CD4-positive, alpha-beta T cell treated with Interleukin-12 subunit alpha and Interleukin-12 subunit beta, for 1 hour (primary cell): ENCODE measurements at regions not wholly inside any gene's neighbourhood (a gene's known extent, or its start where the extent isn't known, plus 50 kb on each side); places are given as distances from the start of the nearest gene placed in this dataset.
"Not testable (repeated sequence)": the region's sequence is repeated elsewhere in the genome, so short reads cannot be mapped to it uniquely, and the experiment has no call there.

Source experiments
- DNase-seq: peaks from one replicate; pipeline ENCODE4 v3.0.0-alpha.2; 2020

GRCh38 chr3:18188491-18188890 lies 236.6 kb downstream of the SATB1 start:
- no peak for DNase-seq

GRCh38 chr3:18185624-18186023 lies 239.5 kb downstream of the SATB1 start:
- DNase-seq, result no peak

- not testable (repeated sequence) for DNase-seq
These were observed 242.2 kb downstream of the SATB1 start for GRCh38 chr3:18182923-18183322.

- no peak for DNase-seq
These were observed 245.6 kb downstream of the SATB1 start for GRCh38 chr3:18179521-18179920.

- DNase-seq, result no peak
These were observed 247.9 kb downstream of the SATB1 start for GRCh38 chr3:18177271-18177670.

GRCh38 chr3:18173891-18174290 lies 251.2 kb downstream of the SATB1 start:
- DNase-seq, result not testable (repeated sequence)

GRCh38 chr3:18159681-18160080 lies 265.5 kb downstream of the SATB1 start:
- DNase-seq, result no peak

- no peak for DNase-seq
These were observed 271.5 kb downstream of the SATB1 start for GRCh38 chr3:18153571-18154173.

- no peak for DNase-seq
These were observed 273.9 kb downstream of the SATB1 start for GRCh38 chr3:18151199-18151598.

GRCh38 chr3:18149935-18150334 lies 275.2 kb downstream of the SATB1 start:
- DNase-seq, result no peak

GRCh38 chr3:18149386-18149785 lies 275.8 kb downstream of the SATB1 start:
- DNase-seq, result no peak

- DNase-seq, result no peak
These were observed 280.6 kb downstream of the SATB1 start for GRCh38 chr3:18144571-18144970.

GRCh38 chr3:18143258-18143780 lies 281.8 kb downstream of the SATB1 start:
- DNase-seq, result no peak

- DNase-seq, result no peak
These were observed 287.2 kb downstream of the SATB1 start for GRCh38 chr3:18137958-18138357.

- DNase-seq, result no peak
These were observed 289.9 kb downstream of the SATB1 start for GRCh38 chr3:18135060-18135814.

GRCh38 chr3:18134386-18135059 lies 290.6 kb downstream of the SATB1 start:
- DNase-seq, result no peak

- DNase-seq, result no peak
These were observed 292.1 kb downstream of the SATB1 start for GRCh38 chr3:18132991-18133390.

- no peak for DNase-seq
These were observed 297.1 kb downstream of the SATB1 start for GRCh38 chr3:18127859-18128681.

GRCh38 chr3:18127174-18127858 lies 297.8 kb downstream of the SATB1 start:
- DNase-seq, result no peak

- no peak for DNase-seq
These were observed 298.4 kb downstream of the SATB1 start for GRCh38 chr3:18126772-18127171.

GRCh38 chr3:18124501-18124900 lies 300.6 kb downstream of the SATB1 start:
- no peak for DNase-seq

- DNase-seq, result no peak
These were observed 302.9 kb downstream of the SATB1 start for GRCh38 chr3:18122264-18122663.
